Skeletal muscle satellite cell (primary cell): ENCODE measurements at regions not wholly inside any gene's neighbourhood (a gene's known extent, or its start where the extent isn't known, plus 50 kb on each side); places are given as distances from the start of the nearest gene placed in this dataset.

Experiments
- H3K27me3 ChIP-seq: 2 replicates; pipeline ENCODE4 v1.7.0; 2013; ENCODE audit warnings: low read length; ENCODE audit not compliant: control insufficient read depth, insufficient read depth
- H3K36me3 ChIP-seq: 2 replicates; pipeline ENCODE4 v1.7.0; 2013; ENCODE audit warnings: mild to moderate bottlenecking, control low read depth, low read length; ENCODE audit not compliant: insufficient read depth
- H3K4me1 ChIP-seq: 2 replicates; pipeline ENCODE4 v1.7.0; 2013; ENCODE audit warnings: low read length; ENCODE audit not compliant: control insufficient read depth, insufficient read depth
- H3K4me2 ChIP-seq: 2 replicates; pipeline ENCODE4 v1.7.0; 2013; ENCODE audit warnings: mild to moderate bottlenecking, low read length
- H3K4me3 ChIP-seq: 2 replicates; pipeline ENCODE4 v1.7.0; 2013; ENCODE audit warnings: low read length
- H3K9ac ChIP-seq: 2 replicates; pipeline ENCODE4 v1.7.0; 2013; ENCODE audit warnings: mild to moderate bottlenecking, low read depth, low read length, moderate library complexity
- H3K9me3 ChIP-seq: replicated peaks from 2 replicates; pipeline ENCODE4 v1.7.0; 2013; ENCODE audit warnings: mild to moderate bottlenecking, control low read depth, low read length

DNA sequence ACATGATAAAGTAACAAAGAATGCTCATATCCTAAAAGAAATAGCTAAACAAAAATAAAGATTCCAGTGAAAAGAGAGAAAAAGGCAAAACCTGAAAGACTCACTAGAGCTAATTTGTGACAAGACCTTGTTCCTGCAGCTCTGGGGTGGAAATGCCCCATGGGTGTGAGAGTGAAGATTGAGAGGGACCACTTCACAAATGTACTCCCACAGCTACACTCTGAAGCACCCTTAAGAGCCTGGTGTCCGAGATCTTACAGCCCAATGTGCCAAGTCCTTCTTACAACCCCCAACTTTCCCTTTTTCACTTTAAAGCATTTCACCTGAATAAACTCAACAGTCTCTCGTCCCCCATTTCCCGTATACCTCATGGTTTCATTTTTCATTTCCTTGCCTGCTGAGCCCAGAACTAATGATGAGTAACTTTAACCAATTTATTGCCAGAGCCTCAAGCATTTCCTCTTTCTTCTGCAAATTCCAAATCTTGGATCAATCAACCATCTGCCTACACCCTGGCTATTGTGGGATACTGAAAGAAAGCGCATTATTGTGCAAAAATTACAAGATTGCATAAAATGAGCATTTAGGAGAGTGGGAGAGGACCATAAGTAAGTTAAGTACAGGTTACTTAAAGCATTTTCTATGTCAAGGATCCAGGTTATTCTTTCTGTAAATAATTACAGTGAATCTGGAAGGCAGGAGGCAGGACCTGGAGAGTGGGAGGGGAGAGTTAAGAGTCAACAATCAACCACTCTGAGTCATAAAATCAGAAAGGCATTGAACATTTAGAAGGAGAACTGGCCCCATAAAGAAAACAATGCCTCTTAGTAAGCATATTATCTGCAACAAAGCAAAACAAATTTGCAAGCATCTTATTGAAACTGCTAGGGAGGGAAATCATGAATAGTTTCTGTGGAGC lies 804.4 kb upstream of the CELF4 start:
- Histone ChIP-seq H3K4me3 (no peak overlapping the region), H3K36me3 (no peaks in the 10 kb centered on the region), H3K4me2 (no peak overlapping the region), H3K9ac (no peak overlapping the region), H3K9me3 (no peaks in the 10 kb centered on the region), H3K27me3 (no peaks in the 10 kb centered on the region), H3K4me1 (no peaks in the 10 kb centered on the region)

DNA sequence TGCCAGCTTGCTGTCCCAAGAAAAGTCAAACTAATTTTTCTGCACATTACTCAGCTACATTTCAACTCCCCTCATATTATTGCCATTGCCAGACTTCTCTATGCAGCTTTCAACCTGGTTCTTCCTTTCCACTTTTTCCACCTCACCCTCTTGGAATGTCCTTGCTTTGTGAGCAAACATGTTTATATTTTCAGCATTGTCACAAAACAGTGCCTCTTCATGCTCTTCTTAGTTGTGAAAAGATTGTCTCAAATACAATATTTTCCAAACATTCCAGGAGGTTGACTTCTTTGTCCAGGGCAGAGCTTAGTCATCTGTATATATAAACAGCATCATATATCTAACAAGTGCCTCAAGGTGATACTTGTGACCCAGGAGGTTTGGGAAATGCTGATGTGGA lies 803.3 kb upstream of the CELF4 start:
- Histone ChIP-seq H3K9ac (no peak overlapping the region), H3K36me3 (no peaks in the 10 kb centered on the region), H3K4me1 (no peaks in the 10 kb centered on the region), H3K9me3 (no peaks in the 10 kb centered on the region), H3K4me3 (no peak overlapping the region), H3K27me3 (no peaks in the 10 kb centered on the region), H3K4me2 (no peak overlapping the region)

DNA sequence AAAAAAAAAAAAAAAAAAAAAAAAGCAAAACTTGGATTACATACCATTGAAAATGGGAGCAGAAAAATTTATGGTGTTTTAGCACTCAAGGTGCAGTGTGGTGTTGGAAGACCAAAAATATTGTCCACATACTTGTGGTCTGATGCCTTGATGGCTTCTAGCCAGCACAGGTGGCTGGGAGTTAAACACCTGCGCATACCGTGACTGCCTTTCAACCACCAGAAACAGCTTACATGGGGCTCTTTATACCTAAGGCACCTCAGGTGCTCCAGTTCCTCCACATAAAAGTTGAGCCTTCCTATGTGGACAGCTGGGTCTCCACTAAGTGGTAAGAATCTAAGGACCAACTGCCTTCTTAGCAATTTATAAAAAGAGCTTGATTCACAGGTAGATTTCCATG lies 802.6 kb upstream of the CELF4 start:
- no peak overlapping the region for H3K9ac ChIP-seq
- no peaks in the 10 kb centered on the region for H3K9me3 ChIP-seq
- no peak overlapping the region for H3K4me3 ChIP-seq
- no peaks in the 10 kb centered on the region for H3K36me3 ChIP-seq
- no peak overlapping the region for H3K4me2 ChIP-seq
- no peaks in the 10 kb centered on the region for H3K4me1 ChIP-seq
- no peaks in the 10 kb centered on the region for H3K27me3 ChIP-seq

DNA sequence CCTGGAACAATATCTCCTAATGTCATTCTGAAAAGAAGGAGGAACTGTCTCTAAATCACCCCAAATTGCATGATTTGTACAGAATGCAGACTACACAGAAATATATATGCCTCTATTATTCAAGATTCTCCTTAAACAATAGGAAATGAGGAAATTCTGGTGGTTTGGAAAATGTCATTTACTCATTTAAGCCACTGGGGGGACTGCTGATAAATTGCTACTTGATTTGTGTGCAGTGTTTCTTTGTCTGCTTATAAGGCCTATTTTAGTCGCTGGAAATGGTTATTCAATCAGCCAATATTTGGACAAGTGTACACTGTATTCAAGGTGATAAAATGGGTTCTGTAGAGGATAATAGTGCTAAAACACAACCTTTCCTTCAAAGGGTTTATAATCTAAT lies 801.9 kb upstream of the CELF4 start:
- H3K4me1 ChIP-seq: no peaks in the 10 kb centered on the region
- no peak overlapping the region for H3K4me2 ChIP-seq
- H3K9me3 ChIP-seq: no peaks in the 10 kb centered on the region

DNA sequence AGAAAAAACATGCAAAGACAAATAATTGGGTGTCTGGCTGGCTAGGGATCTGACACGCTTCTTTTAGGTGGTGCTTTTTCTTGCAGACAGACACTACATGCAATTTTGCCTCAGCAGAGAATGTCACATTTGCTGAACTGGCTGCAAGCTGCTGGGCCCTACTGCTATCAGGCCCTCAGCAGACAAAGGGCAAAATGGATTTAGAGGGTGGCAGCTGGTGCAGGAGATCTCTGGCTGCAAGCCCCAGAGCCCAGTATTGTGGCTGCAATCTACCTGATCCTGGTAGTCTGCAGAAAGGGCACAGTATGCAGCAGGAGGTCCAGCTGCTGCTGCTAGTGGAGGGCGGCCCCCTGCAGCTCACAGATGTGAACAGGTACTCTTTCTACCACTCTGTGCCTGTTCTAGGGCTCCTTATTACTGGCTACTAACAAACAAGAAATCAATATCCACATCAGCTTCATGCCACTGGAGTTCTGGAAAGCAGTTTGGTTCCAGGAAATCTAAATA lies 796.7 kb upstream of the CELF4 start:
- H3K9ac ChIP-seq: no peak overlapping the region
- no peak overlapping the region for H3K4me2 ChIP-seq
- no peaks in the 10 kb centered on the region for H3K9me3 ChIP-seq
- H3K4me1 ChIP-seq: no peaks in the 10 kb centered on the region
- no peaks in the 10 kb centered on the region for H3K27me3 ChIP-seq
- H3K4me3 ChIP-seq: no peak overlapping the region
- H3K36me3 ChIP-seq: no peaks in the 10 kb centered on the region

More for the DNA sequence above, 801.9 kb upstream of the CELF4 start:
- H3K9ac ChIP-seq: no peak overlapping the region
- no peaks in the 10 kb centered on the region for H3K27me3 ChIP-seq
- H3K4me3 ChIP-seq: no peak overlapping the region
- no peaks in the 10 kb centered on the region for H3K36me3 ChIP-seq

DNA sequence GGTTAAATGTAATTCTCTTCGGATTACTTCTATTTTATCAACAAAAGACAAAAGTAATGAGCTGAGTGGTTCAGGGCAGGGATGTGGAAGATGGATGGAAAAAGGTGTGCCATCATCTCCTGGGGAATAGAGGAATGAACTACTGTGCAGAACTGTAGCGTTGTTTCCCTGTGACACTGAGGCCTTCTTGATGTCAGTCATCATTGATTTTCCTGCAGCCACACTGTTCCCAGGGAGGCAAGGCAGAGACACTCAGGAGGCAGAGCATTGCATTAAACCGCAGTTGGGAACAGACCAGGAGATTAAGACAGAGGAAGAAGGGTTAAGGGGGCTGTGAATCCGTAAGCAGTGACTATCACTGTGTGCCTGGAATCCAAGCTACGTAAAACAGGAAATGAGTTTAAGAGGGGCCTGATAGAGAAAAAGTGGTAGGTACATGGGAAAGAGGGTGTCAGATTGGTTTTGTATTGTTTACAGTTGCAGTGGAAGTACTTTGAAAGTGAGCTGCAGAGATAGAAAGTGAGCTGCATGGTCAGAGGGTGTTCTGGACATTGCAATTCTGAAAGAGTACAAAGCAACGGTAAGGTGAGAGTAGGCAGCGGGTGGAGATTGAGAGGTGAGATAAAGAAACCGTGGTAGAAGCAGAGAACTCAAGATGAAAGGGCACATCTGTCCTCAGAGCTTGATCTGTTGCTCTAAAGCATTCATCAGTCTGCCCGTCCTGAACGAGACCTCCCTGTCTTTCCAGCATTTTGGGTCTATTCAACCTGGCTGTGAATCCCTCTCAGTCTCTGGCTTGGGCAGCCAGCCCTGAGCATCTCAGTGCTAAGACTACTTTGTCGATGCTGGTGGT lies 793.4 kb upstream of the CELF4 start:
- H3K36me3 ChIP-seq: no peaks in the 10 kb centered on the region
- no peaks in the 10 kb centered on the region for H3K4me1 ChIP-seq
- no peaks in the 10 kb centered on the region for H3K27me3 ChIP-seq
- no peak overlapping the region for H3K4me3 ChIP-seq
- H3K9me3 ChIP-seq: peaks cover 5% of the 10 kb centered on the region
- H3K4me2 ChIP-seq: no peak overlapping the region
- no peak overlapping the region for H3K9ac ChIP-seq

DNA sequence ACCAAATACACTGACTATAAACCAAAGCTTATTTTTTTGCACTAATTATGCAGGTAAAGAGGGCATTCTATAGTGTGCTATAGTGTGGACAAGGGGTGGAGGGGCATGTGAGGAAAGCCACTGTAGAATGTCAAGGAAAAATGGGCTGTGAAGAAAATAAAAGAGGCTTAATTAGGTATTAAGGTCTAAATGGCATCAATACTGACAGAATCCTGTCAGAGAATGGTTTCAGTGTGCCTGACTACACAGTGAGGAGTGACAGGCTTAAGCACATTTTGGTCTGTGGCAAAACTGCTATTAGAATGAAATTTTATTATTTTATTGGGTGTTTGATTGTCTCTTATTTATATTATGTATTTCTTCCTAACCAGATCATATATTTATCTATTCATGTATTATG lies 787.6 kb upstream of the CELF4 start:
- Histone ChIP-seq H3K27me3 (no peaks in the 10 kb centered on the region), H3K9ac (no peak overlapping the region), H3K36me3 (no peaks in the 10 kb centered on the region), H3K4me1 (no peaks in the 10 kb centered on the region), H3K9me3 (peaks cover 8% of the 10 kb centered on the region), H3K4me2 (no peak overlapping the region), H3K4me3 (no peak overlapping the region)

DNA sequence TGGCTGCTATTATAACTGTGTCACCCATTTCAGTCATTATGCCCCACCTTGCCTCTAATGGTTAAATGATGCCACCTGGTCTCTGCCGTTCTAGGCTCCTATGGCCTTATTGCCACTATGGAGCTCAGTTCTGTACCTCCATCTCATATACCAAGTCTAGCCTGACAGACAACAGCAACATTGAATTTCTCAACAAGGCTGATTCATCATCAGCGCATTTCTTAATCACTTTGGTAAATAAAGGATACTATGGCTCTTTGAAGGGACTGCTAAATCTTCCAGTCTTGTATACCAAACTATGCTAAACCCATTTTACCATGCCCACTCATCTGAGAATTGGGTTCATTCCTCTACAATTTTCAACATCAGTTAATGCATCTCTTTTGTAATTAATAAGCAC lies 784.5 kb upstream of the CELF4 start:
- H3K36me3 ChIP-seq: no peaks in the 10 kb centered on the region
- H3K27me3 ChIP-seq: no peaks in the 10 kb centered on the region
- no peak overlapping the region for H3K9ac ChIP-seq
- peaks cover 6% of the 10 kb centered on the region for H3K9me3 ChIP-seq
- no peaks in the 10 kb centered on the region for H3K4me1 ChIP-seq
- no peak overlapping the region for H3K4me2 ChIP-seq
- H3K4me3 ChIP-seq: no peak overlapping the region

DNA sequence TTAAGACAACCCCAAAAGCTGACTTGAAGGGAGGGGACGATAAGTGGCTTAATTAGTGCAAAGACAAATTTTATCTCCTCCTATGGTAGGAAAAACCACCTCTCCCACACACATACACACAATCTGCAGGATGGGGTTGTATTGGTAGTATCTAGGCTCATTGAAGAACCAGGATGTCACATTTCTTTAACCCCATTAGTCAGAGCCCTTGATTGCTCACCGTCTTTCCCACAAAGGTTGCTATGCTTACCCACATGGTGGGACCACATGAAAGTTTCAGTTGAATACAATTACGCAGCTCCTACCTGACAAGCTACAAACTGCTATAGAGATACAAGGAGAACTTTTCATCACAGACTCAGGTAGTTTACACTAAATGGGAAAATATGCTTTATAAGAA lies 765.0 kb upstream of the CELF4 start:
- Histone ChIP-seq H3K4me2 (no peak overlapping the region), H3K9me3 (no peaks in the 10 kb centered on the region), H3K27me3 (no peaks in the 10 kb centered on the region), H3K9ac (no peak overlapping the region), H3K36me3 (no peaks in the 10 kb centered on the region), H3K4me3 (no peak overlapping the region), H3K4me1 (no peaks in the 10 kb centered on the region)

DNA sequence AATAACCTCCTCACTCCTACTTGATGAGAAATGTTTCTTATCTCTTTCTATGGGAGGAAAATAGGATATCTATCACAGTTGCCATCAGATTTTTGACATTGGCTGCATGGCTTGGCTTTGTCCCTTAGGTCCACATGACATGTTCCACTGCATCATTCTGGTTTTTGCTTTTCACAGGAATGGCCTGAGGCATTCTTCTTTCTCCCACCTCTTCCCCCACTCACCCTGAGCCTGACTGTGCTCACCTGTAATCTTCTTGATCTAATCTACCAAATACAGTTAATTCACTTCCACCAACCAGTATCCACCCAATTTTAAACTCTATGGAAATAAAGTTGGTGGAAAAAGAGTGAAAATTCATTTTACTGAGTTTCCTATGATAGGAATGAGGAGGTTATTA lies 763.5 kb upstream of the CELF4 start:
- H3K27me3 ChIP-seq: no peaks in the 10 kb centered on the region
- no peak overlapping the region for H3K9ac ChIP-seq
- no peaks in the 10 kb centered on the region for H3K36me3 ChIP-seq
- H3K4me1 ChIP-seq: no peaks in the 10 kb centered on the region
- no peak overlapping the region for H3K4me3 ChIP-seq
- H3K9me3 ChIP-seq: no peaks in the 10 kb centered on the region
- H3K4me2 ChIP-seq: no peak overlapping the region

DNA sequence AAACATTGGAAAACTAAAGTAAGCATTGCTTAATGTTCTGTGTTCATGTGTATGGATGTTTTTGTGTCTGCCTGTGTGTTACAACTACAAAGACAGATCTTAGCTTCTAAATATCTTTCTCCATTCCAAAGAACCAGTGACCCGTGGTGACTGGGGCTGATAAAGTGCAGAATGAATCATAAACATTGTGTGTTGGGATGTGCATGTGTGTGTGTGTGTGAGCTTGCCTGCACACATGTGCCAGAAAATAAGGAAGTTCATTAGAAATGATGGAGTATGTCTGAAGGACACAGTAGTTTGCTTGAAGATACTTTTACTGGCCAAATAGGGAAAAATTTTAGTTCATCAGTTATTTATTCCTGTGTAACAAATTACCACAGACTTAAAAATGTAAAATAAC lies 756.6 kb upstream of the CELF4 start:
- Histone ChIP-seq H3K9ac (no peak overlapping the region), H3K4me3 (no peak overlapping the region), H3K9me3 (no peaks in the 10 kb centered on the region), H3K36me3 (no peaks in the 10 kb centered on the region), H3K27me3 (no peaks in the 10 kb centered on the region), H3K4me1 (no peaks in the 10 kb centered on the region), H3K4me2 (no peak overlapping the region)
